Panc1 (cell line): ENCODE measurements at regions not wholly inside any gene's neighbourhood (a gene's known extent, or its start where the extent isn't known, plus 50 kb on each side); places are given as distances from the start of the nearest gene placed in this dataset.

ENCODE experiments used
- ATAC-seq: fragments of 200-7000 bp; cut with Tn5 transposase; 2 replicates; pipeline ENCODE4 v1.9.1; 2020; ENCODE audit warnings: mild to moderate bottlenecking, moderate library complexity
- BruUV-seq: library from RNA; stranded (reverse); fragments of 400-500 nt; replicated peaks from 2 replicates; lab custom pipeline; 2021; lab: Mats Ljungman, UMichigan
- CTCF ChIA-PET: fragments of 300-600 bp; sonication (Branson Sonifier 250); formaldehyde crosslinking; loops from one replicate; lab custom pipeline; 2022; ENCODE audit warnings: antibody characterized with exemption; lab: Charles Lee
- POLR2A ChIA-PET: fragments of 300-600 bp; sonication (Branson Sonifier 250); formaldehyde crosslinking; loops from one replicate; lab custom pipeline; 2022; ENCODE audit warnings: antibody characterized with exemption; lab: Charles Lee
- DNase-seq: peaks from one replicate; pipeline ENCODE4 v3.0.0-alpha.2; 2010; ENCODE audit warnings: low read depth, low spot score
- H3K27ac ChIP-seq: 2 replicates; pipeline ENCODE4 v1.5.1; 2011; ENCODE audit warnings: mild to moderate bottlenecking, low read length, inconsistent platforms
- H3K27me3 ChIP-seq: fragments of 200-500 bp; sonication (Bioruptor generic); 2 replicates; pipeline ENCODE4 v1.6.0; 2014; ENCODE audit warnings: low read length, inconsistent platforms; ENCODE audit not compliant: control insufficient read depth, insufficient read depth
- H3K36me3 ChIP-seq: fragments of 200-500 bp; sonication (Bioruptor generic); 2 replicates; pipeline ENCODE4 v1.5.1; 2014; ENCODE audit warnings: inconsistent platforms, mild to moderate bottlenecking, low read length, moderate library complexity; ENCODE audit not compliant: control insufficient read depth, insufficient read depth
- H3K4me1 ChIP-seq: 2 replicates; pipeline ENCODE4 v1.5.1; 2011; ENCODE audit warnings: inconsistent platforms, mild to moderate bottlenecking, low read length, moderate library complexity; ENCODE audit not compliant: control insufficient read depth, insufficient read depth
- H3K4me3 ChIP-seq, 2 experiments: 2 replicates each; pipeline ENCODE4 v1.5.1; 2011 to 2012; ENCODE audit warnings: low read depth in 2 of 2, low read length in 2 of 2, mild to moderate bottlenecking in 2 of 2, inconsistent platforms in 1 of 2, moderate library complexity in 1 of 2
- H3K9me3 ChIP-seq: fragments of 200-500 bp; sonication (Bioruptor generic); 2 replicates; pipeline ENCODE4 v1.5.1; 2014; ENCODE audit warnings: low read depth, mild to moderate bottlenecking, inconsistent platforms, low read length, moderate library complexity; ENCODE audit not compliant: control insufficient read depth, insufficient read depth
- POLR2AphosphoS5 ChIP-seq: IDR thresholded peaks from 2 replicates; pipeline ENCODE4 v1.6.1; 2012; ENCODE audit warnings: mild to moderate bottlenecking, low read depth, low read length, moderate library complexity
- SIN3A ChIP-seq: IDR thresholded peaks from 2 replicates; pipeline ENCODE4 v1.6.1; 2012; ENCODE audit warnings: low read depth, mild to moderate bottlenecking, low read length, moderate library complexity, borderline replicate concordance; ENCODE audit not compliant: insufficient read depth
- TCF7L2 ChIP-seq: IDR thresholded peaks from 2 replicates; pipeline ENCODE4 v1.6.1; 2011; ENCODE audit warnings: mild to moderate bottlenecking, low read depth, low read length, inconsistent platforms
- in situ Hi-C: cut with HindIII; loops from 2 replicates; pipeline ENCODE4 v1.10.0; 2016; ENCODE audit warnings: low sequenced_read_pairs, low pct_unique_long_range_greater_than_20kb
- intact Hi-C: fragments of 100-400 bp; cut with micrococcal nuclease; formaldehyde crosslinking; loops from one replicate; pipeline ENCODE4 v1.10.0; 2022; ENCODE audit not compliant: unreplicated experiment
- TF ChIP-seq, protein P1 (sequence below), 2 experiments: IDR thresholded peaks; 2 replicates each; pipeline ENCODE4 v1.6.1; 2011 to 2012; ENCODE audit warnings: low read depth in 2 of 2, control low read depth in 1 of 2, low read length in 1 of 2, mild to moderate bottlenecking in 1 of 2, moderate library complexity in 1 of 2; ENCODE audit not compliant: insufficient read depth in 1 of 2
- TF ChIP-seq, protein P2 (sequence below): fragments of 450-650 bp; IDR thresholded peaks from 2 replicates; pipeline ENCODE4 v1.5.1; 2017; ENCODE audit warnings: mild to moderate bottlenecking

DNA sequence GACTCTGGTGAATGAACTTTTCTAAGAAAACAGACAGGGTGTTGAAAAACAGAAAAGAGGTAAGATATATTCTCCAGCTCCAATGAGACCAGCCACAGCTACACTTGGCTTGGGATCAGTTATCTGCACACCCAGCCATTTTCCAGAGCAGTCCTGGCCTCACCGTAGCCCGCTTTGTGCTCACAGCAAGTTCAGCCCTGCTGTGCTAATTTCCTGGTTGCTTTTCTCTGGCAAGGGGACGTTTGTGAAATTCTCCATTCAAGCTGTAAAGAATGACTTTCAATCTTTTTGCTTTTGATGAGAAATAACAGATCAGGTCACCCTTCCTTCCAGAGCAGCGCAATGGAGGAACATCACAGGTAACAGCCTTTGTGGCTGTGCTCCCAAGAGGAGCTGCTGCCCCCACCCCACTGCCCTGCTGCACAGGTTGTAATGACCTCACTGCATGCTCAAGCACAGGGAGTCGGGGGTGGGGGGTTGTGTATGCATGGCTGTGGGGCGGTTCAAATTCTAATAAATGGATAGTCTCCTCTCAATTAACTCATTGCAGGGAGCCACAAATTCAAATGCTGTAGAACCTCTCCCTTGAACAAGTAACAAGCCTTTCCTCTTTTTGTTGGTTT lies 516.6 kb upstream of the NBEA start:
- Histone ChIP-seq H3K4me3 (no peak overlapping the region), H3K27me3 (no peaks in the 10 kb centered on the region), H3K9me3 (no peaks in the 10 kb centered on the region), H3K36me3 (no peaks in the 10 kb centered on the region), H3K27ac (no peak overlapping the region), H3K4me1 (no peaks in the 10 kb centered on the region)
- ChIA-PET POLR2A (no interaction called here), CTCF (no interaction called here)
- intact Hi-C loops (no loop called here), in situ Hi-C loops (no loop called here)
- DNase-seq (no peak), ATAC-seq (no peak)
- BruUV-seq = no TSS peak
- TF ChIP-seq, protein P1, sequence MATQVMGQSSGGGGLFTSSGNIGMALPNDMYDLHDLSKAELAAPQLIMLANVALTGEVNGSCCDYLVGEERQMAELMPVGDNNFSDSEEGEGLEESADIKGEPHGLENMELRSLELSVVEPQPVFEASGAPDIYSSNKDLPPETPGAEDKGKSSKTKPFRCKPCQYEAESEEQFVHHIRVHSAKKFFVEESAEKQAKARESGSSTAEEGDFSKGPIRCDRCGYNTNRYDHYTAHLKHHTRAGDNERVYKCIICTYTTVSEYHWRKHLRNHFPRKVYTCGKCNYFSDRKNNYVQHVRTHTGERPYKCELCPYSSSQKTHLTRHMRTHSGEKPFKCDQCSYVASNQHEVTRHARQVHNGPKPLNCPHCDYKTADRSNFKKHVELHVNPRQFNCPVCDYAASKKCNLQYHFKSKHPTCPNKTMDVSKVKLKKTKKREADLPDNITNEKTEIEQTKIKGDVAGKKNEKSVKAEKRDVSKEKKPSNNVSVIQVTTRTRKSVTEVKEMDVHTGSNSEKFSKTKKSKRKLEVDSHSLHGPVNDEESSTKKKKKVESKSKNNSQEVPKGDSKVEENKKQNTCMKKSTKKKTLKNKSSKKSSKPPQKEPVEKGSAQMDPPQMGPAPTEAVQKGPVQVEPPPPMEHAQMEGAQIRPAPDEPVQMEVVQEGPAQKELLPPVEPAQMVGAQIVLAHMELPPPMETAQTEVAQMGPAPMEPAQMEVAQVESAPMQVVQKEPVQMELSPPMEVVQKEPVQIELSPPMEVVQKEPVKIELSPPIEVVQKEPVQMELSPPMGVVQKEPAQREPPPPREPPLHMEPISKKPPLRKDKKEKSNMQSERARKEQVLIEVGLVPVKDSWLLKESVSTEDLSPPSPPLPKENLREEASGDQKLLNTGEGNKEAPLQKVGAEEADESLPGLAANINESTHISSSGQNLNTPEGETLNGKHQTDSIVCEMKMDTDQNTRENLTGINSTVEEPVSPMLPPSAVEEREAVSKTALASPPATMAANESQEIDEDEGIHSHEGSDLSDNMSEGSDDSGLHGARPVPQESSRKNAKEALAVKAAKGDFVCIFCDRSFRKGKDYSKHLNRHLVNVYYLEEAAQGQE (IDR thresholded peaks at IDR 0.05; ENCODE audit: insufficient read depth in 1 of 2, low read depth in 2 of 2, low read length in 1 of 2) = no peak
- no peak for TF ChIP-seq POLR2AphosphoS5

DNA sequence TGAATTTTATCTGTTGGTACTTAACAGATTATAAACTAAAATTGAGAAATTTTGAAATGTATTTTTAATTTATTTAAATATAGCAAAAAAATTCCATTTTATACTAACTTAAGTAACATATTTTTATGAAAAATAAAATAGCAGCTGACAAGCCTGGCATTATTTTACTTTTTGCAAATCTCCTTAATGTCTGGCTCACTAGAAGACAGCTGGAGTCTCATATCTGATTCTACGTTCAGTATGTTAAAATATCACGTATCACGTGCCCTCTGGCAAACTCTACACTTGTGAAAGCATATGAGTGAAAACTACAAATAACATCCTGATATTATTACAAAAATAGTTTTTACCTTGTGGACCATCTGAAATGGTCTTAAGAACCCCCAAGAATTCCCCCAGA lies 513.2 kb upstream of the NBEA start:
- in situ Hi-C loops = no loop called here
- no peaks in the 10 kb centered on the region for H3K27me3 ChIP-seq

More for the DNA sequence above, 513.2 kb upstream of the NBEA start:
- DNase-seq = no peak
- Histone ChIP-seq H3K4me1 (no peaks in the 10 kb centered on the region), H3K9me3 (no peaks in the 10 kb centered on the region), H3K27ac (no peak overlapping the region), H3K4me3 (no peak overlapping the region), H3K36me3 (no peaks in the 10 kb centered on the region)
- ChIA-PET CTCF (no interaction called here), POLR2A (no interaction called here)
- no TSS peak for BruUV-seq
- intact Hi-C loops = no loop called here
- no peak for ATAC-seq
- no peak for TF ChIP-seq POLR2AphosphoS5
- TF ChIP-seq TCF7L2 = no peak
- no peak for TF ChIP-seq SIN3A
- TF ChIP-seq, protein P1 (IDR thresholded peaks at IDR 0.05; ENCODE audit: insufficient read depth in 1 of 2, low read depth in 2 of 2, low read length in 1 of 2) = no peak
- TF ChIP-seq, protein P2, sequence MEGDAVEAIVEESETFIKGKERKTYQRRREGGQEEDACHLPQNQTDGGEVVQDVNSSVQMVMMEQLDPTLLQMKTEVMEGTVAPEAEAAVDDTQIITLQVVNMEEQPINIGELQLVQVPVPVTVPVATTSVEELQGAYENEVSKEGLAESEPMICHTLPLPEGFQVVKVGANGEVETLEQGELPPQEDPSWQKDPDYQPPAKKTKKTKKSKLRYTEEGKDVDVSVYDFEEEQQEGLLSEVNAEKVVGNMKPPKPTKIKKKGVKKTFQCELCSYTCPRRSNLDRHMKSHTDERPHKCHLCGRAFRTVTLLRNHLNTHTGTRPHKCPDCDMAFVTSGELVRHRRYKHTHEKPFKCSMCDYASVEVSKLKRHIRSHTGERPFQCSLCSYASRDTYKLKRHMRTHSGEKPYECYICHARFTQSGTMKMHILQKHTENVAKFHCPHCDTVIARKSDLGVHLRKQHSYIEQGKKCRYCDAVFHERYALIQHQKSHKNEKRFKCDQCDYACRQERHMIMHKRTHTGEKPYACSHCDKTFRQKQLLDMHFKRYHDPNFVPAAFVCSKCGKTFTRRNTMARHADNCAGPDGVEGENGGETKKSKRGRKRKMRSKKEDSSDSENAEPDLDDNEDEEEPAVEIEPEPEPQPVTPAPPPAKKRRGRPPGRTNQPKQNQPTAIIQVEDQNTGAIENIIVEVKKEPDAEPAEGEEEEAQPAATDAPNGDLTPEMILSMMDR = no peak
